Adrenal gland (tissue), 5 donors: ENCODE measurements at regions not wholly inside any gene's neighbourhood (a gene's known extent, or its start where the extent isn't known, plus 50 kb on each side); places are given as distances from the start of the nearest gene placed in this dataset.

ENCODE experiments used
- POLR2A ChIP-seq, 2 donors: fragments of 450-650 bp; IDR thresholded peaks; one replicate each; pipeline ENCODE4 v1.6.1; 2017; ENCODE audit warnings: antibody characterized with exemption in 2 of 2, mild to moderate bottlenecking in 2 of 2, moderate library complexity in 1 of 2
- TF ChIP-seq, protein P1 (sequence below), 6 experiments: fragments of 450-650 bp in 4 of 6; fragments of 200-600 bp in 2 of 6; sonication (generic) in 1 of 6; IDR thresholded peaks; 1 replicate in 5 of 6; 2 replicates in 1 of 6; pipeline versions ENCODE4 v1.5.1 to v1.8.0; 2016 to 2021; ENCODE audit warnings: antibody characterized with exemption in 6 of 6, mild to moderate bottlenecking in 2 of 6, moderate library complexity in 1 of 6
- donor health status: DM: no; HTN: no; CAD: no.

DNA sequence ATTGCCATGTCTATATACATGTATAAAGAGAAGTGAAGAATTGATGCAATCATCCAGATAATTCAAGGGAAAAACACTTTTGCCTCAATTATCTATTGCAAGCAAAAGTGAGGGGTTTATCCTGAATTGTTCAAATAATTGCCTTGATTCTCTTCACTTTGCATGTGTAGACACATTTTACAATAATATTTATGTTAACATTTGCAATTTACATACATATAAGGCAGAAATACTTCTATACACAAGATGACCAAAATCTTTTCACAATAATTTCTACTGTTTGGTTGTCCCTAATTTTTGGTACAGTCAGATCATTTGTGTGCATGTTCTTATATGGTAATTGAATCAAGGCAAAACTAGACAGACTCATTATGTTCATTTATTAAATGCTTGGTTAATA lies 285.3 kb upstream of the TMEM161B start:
- TF ChIP-seq, protein P1, sequence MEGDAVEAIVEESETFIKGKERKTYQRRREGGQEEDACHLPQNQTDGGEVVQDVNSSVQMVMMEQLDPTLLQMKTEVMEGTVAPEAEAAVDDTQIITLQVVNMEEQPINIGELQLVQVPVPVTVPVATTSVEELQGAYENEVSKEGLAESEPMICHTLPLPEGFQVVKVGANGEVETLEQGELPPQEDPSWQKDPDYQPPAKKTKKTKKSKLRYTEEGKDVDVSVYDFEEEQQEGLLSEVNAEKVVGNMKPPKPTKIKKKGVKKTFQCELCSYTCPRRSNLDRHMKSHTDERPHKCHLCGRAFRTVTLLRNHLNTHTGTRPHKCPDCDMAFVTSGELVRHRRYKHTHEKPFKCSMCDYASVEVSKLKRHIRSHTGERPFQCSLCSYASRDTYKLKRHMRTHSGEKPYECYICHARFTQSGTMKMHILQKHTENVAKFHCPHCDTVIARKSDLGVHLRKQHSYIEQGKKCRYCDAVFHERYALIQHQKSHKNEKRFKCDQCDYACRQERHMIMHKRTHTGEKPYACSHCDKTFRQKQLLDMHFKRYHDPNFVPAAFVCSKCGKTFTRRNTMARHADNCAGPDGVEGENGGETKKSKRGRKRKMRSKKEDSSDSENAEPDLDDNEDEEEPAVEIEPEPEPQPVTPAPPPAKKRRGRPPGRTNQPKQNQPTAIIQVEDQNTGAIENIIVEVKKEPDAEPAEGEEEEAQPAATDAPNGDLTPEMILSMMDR (IDR thresholded peaks at IDR 0.05), result no peak
- no peak for TF ChIP-seq POLR2A (IDR thresholded peaks at IDR 0.05)
